Gastrocnemius medialis (tissue), 4 donors: ENCODE measurements at regions not wholly inside any gene's neighbourhood (a gene's known extent, or its start where the extent isn't known, plus 50 kb on each side); places are given as distances from the start of the nearest gene placed in this dataset.

Experiments
- ATAC-seq, 2 donors: fragments of 150-250 bp; one replicate each; pipeline ENCODE4 v1.9.1; 2016
- DNase-seq, 2 donors: peaks; one replicate each; pipeline ENCODE4 v3.0.0-alpha.2; 2019
- H3K27ac ChIP-seq, 4 donors: fragments of 200-600 bp; sonication (generic); 1 replicate in 1 of 4; 2 replicates in 3 of 4; pipeline ENCODE4 v1.5.1; 2016 to 2018; ENCODE audit warnings: mild to moderate bottlenecking in 2 of 4, moderate library complexity in 1 of 4
- H3K27me3 ChIP-seq, 3 donors: fragments of 200-600 bp; sonication (generic) in 2 of 3; 1 replicate in 1 of 3; 2 replicates in 2 of 3; pipeline versions ENCODE4 v1.5.1 to v1.6.0; 2016 to 2019; ENCODE audit warnings: mild to moderate bottlenecking in 1 of 3, moderate library complexity in 1 of 3
- H3K36me3 ChIP-seq, 2 donors: fragments of 200-600 bp; sonication (generic) in 1 of 2; one replicate each; pipeline ENCODE4 v1.5.1; 2017 to 2018
- H3K4me1 ChIP-seq, 2 donors: fragments of 200-600 bp; sonication (generic) in 1 of 2; one replicate each; pipeline ENCODE4 v1.5.1; 2016 to 2017; ENCODE audit warnings: mild to moderate bottlenecking in 2 of 2
- H3K4me3 ChIP-seq, 4 donors: fragments of 200-600 bp; sonication (generic) in 3 of 4; 1 replicate in 1 of 4; 2 replicates in 3 of 4; pipeline ENCODE4 v1.5.1; 2016 to 2019; ENCODE audit warnings: mild to moderate bottlenecking in 2 of 4
- H3K9me3 ChIP-seq, 3 donors: fragments of 200-600 bp; sonication (generic) in 2 of 3; 1 replicate in 1 of 3; 2 replicates in 2 of 3; pipeline ENCODE4 v1.5.1; 2016 to 2019
- POLR2A ChIP-seq, 2 donors: fragments of 450-650 bp; IDR thresholded peaks; one replicate each; pipeline ENCODE4 v1.6.1; 2017; ENCODE audit warnings: antibody characterized with exemption in 2 of 2, mild to moderate bottlenecking in 2 of 2, moderate library complexity in 2 of 2
- in situ Hi-C, 4 donors: fragments of 200-750 bp; cut with MboI; loops; one replicate each; pipeline versions ENCODE4 v1.15.0 to v1.8.0; 2017; ENCODE audit warnings: low sequenced_read_pairs in 4 of 4
- intact Hi-C: fragments of 100-400 bp; cut with DNase I; formaldehyde crosslinking; loops from one replicate; pipeline ENCODE4 v1.15.1; 2023; ENCODE audit warnings: low total_unique reads
- TF ChIP-seq, protein P1 (sequence below), 5 experiments: fragments of 450-650 bp in 3 of 5; fragments of 200-600 bp in 2 of 5; sonication (generic) in 2 of 5; IDR thresholded peaks in 4 of 5; conservative IDR thresholded peaks in 1 of 5; 1 replicate in 4 of 5; 2 replicates in 1 of 5; pipeline ENCODE4 v1.5.1; 2016 to 2019; ENCODE audit warnings: antibody characterized with exemption in 5 of 5, mild to moderate bottlenecking in 3 of 5, moderate library complexity in 3 of 5

DNA sequence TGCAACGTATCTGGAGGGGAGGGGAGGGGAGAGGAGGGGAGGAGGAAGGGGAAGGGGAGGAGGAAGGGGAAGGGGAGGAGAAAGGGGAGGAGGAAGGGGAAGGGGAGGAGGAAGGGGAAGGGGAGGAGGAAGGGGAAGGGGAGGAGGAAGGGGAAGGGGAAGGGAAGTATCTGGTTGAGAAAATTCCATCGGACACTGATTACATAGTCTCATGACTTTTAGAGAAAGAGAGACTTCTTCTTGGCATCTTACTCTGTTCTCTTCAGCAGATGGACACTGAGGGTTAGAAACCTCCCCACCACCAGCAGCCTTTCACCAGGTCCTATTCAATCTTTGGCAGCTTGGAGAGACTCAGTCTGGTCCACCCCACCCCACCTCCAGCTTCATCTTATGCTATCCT is 296.3 kb downstream of the TNS1 start:
- in situ Hi-C loops (loop anchor here in 3 of 4 donors (25.0 kb wide), 3 partner anchors 194 to 1169 kb away; partner anchors contain the start of gene IGFBP5 (in 2 of the 3)), intact Hi-C loops (no loop called here)
- H3K27me3 ChIP-seq, result no peaks in the 10 kb centered on the region
- no peak for DNase-seq
- H3K36me3 ChIP-seq, result no peaks in the 10 kb centered on the region
- H3K27ac ChIP-seq, result peak overlapping the region; percentile 42 to 54 (median 48)
- no peak for TF ChIP-seq POLR2A (IDR thresholded peaks at IDR 0.05)
- TF ChIP-seq, protein P1, sequence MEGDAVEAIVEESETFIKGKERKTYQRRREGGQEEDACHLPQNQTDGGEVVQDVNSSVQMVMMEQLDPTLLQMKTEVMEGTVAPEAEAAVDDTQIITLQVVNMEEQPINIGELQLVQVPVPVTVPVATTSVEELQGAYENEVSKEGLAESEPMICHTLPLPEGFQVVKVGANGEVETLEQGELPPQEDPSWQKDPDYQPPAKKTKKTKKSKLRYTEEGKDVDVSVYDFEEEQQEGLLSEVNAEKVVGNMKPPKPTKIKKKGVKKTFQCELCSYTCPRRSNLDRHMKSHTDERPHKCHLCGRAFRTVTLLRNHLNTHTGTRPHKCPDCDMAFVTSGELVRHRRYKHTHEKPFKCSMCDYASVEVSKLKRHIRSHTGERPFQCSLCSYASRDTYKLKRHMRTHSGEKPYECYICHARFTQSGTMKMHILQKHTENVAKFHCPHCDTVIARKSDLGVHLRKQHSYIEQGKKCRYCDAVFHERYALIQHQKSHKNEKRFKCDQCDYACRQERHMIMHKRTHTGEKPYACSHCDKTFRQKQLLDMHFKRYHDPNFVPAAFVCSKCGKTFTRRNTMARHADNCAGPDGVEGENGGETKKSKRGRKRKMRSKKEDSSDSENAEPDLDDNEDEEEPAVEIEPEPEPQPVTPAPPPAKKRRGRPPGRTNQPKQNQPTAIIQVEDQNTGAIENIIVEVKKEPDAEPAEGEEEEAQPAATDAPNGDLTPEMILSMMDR (IDR thresholded peaks at IDR 0.05 in 4 of 5, conservative IDR thresholded peaks at IDR 0.05 in 1 of 5), result no peak
- no peak overlapping the region for H3K4me3 ChIP-seq
- H3K4me1 ChIP-seq, result peaks cover 7 to 12% of the 10 kb centered on the region in 2 donors
- ATAC-seq, result no peak
- no peaks in the 10 kb centered on the region for H3K9me3 ChIP-seq

DNA sequence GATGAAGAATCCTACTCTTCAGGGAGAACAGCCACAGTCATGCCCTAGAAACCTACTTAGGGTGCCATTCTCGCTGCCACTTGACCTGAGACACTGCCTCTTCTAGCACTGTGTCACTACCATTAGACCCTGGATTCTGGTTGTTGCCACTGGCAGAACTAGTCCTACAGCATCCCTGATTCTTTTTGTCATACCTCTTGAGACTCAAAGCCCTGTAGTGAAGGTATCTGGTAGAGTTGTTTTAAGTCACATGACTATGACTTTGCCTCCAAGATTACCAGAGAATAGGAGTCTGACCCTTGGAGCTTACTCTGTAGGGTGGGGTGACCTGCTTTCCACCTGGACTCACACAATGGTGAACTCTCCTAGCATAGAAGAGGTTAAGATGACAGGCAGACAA is 296.7 kb downstream of the TNS1 start:
- Histone ChIP-seq H3K4me3 (no peak overlapping the region), H3K27me3 (no peaks in the 10 kb centered on the region), H3K27ac (peak overlapping the region in 1 of 4 donors; percentile 54), H3K4me1 (peaks cover 7 to 12% of the 10 kb centered on the region in 2 donors), H3K9me3 (no peaks in the 10 kb centered on the region), H3K36me3 (no peaks in the 10 kb centered on the region)
- TF ChIP-seq, protein P1 (IDR thresholded peaks at IDR 0.05 in 4 of 5, conservative IDR thresholded peaks at IDR 0.05 in 1 of 5), result no peak
- TF ChIP-seq POLR2A (IDR thresholded peaks at IDR 0.05), result no peak
- ATAC-seq (no peak), DNase-seq (no peak)
- intact Hi-C loops, result no loop called here
- in situ Hi-C loops, result loop anchor here in 3 of 4 donors (25.0 kb wide), 3 partner anchors 194 to 1169 kb away; partner anchors contain the start of gene IGFBP5 (in 2 of the 3)

DNA sequence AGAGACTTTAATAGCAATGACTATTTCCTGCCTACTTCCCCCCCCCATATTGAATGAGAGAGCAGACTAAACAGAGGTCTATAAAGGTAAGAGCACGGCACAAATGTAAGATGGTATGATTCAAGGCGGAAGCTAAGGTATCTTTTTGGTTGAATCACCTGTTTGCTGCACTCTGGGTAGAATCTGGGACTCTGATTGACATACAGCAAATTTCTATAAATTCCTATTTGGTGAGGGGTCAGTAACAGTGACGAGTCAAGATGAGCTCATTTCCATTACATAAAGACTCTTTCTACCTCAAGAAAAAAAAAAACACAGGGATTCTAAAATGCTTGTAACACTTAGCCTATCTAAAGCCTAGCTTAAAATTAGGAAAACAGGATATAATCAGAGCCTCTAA is 297.3 kb downstream of the TNS1 start:
- no peak overlapping the region for H3K27ac ChIP-seq
- ATAC-seq, result no peak
- no peak overlapping the region for H3K4me3 ChIP-seq
- H3K27me3 ChIP-seq, result no peaks in the 10 kb centered on the region
- intact Hi-C loops, result no loop called here
- no peak for DNase-seq
- H3K9me3 ChIP-seq, result no peaks in the 10 kb centered on the region
- no peaks in the 10 kb centered on the region for H3K36me3 ChIP-seq
- no peak for TF ChIP-seq POLR2A (IDR thresholded peaks at IDR 0.05)
- TF ChIP-seq, protein P1 (IDR thresholded peaks at IDR 0.05 in 4 of 5, conservative IDR thresholded peaks at IDR 0.05 in 1 of 5), result no peak
- in situ Hi-C loops, result loop anchor here in 3 of 4 donors (25.0 kb wide), 3 partner anchors 193 to 1168 kb away; partner anchors contain the start of gene IGFBP5 (in 2 of the 3)
- H3K4me1 ChIP-seq, result peaks cover 7 to 12% of the 10 kb centered on the region in 2 donors

DNA sequence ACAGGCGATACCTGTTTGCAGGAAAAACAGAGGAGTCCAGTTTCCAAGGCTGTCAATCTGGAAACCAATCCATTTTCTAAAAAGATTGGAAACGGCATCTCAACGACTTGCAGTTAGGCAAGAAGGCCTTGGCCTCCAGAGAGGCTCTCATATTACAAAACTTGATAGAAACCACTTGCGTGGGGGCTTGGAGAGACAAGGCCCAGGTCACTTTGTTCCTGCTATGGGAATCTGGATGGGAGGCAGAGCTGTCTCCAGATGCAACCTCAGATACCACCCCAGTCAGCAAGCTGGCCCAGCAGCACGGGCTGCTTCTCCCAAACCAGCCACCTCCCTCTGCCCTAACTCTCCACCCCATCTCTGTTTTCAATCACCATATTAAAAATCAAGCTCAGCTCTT is 298.8 kb downstream of the TNS1 start:
- no peaks in the 10 kb centered on the region for H3K27me3 ChIP-seq
- ATAC-seq (no peak), DNase-seq (no peak)
- no peaks in the 10 kb centered on the region for H3K36me3 ChIP-seq
- intact Hi-C loops, result no loop called here
- in situ Hi-C loops, result loop anchor here in 3 of 4 donors (25.0 kb wide), 3 partner anchors 192 to 1167 kb away; partner anchors contain the start of gene IGFBP5 (in 2 of the 3)
- H3K27ac ChIP-seq, result no peak overlapping the region
- H3K9me3 ChIP-seq, result no peaks in the 10 kb centered on the region
- H3K4me3 ChIP-seq, result no peak overlapping the region
- H3K4me1 ChIP-seq, result peaks cover 7 to 12% of the 10 kb centered on the region in 2 donors
- no peak for TF ChIP-seq POLR2A (IDR thresholded peaks at IDR 0.05)
- TF ChIP-seq, protein P1 (IDR thresholded peaks at IDR 0.05 in 4 of 5, conservative IDR thresholded peaks at IDR 0.05 in 1 of 5), result no peak

DNA sequence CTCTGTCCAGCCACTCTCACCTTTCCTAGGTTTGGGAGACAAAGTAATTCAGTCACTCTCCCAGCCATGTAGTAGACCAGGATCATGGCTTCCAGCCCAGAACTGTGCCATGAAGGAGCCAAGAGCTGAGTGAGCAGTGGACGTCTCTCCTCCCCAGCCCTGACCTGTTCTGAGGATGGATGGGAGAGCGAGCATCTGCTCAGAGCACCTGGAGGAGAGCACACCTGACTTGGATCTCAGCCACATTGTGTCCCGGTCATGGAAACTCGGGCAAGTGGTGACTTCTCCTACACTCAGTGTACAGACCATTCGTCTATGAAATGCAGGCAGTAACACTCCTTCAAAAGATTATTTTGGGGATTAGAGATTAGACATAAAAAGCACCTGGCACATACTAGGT is 299.7 kb downstream of the TNS1 start:
- Histone ChIP-seq H3K27me3 (no peaks in the 10 kb centered on the region), H3K36me3 (no peaks in the 10 kb centered on the region), H3K9me3 (no peaks in the 10 kb centered on the region), H3K27ac (no peak overlapping the region), H3K4me1 (peaks cover 7 to 12% of the 10 kb centered on the region in 2 donors), H3K4me3 (no peak overlapping the region)
- DNase-seq (no peak), ATAC-seq (no peak)
- intact Hi-C loops, result no loop called here
- in situ Hi-C loops, result loop anchor here in 3 of 4 donors (25.0 kb wide), 3 partner anchors 191 to 1166 kb away; partner anchors contain the start of gene IGFBP5 (in 2 of the 3)
- TF ChIP-seq, protein P1 (IDR thresholded peaks at IDR 0.05 in 4 of 5, conservative IDR thresholded peaks at IDR 0.05 in 1 of 5), result no peak
- TF ChIP-seq POLR2A (IDR thresholded peaks at IDR 0.05), result no peak
